ENCODE measurements at regions not wholly inside any gene's neighbourhood (a gene's known extent, or its start where the extent isn't known, plus 50 kb on each side); places are given as distances from the start of the nearest gene placed in this dataset.
"Not testable (repeated sequence)": the region's sequence is repeated elsewhere in the genome, so short reads cannot be mapped to it uniquely, and the experiment has no call there.

GRCh38 chr10:33008499-33009243 lies 50.6 kb upstream of the ITGB1 start:
- peak; percentile 39 to 44 for DNase-seq (ENCODE audit: low read depth in 2 of 2)

- DNase-seq (ENCODE audit: low read depth in 2 of 2), result not testable (repeated sequence)
These were observed 49.8 kb upstream of the ITGB1 start for GRCh38 chr10:33007731-33008381.

Measured in stimulated activated CD8-positive, alpha-beta memory T cell treated with anti-CD3 and anti-CD28 coated beads, Interleukin-7, amount 100 ng/mL, for 1 hour (primary cell).